HepG2 (cell line): ENCODE measurements at regions not wholly inside any gene's neighbourhood (a gene's known extent, or its start where the extent isn't known, plus 50 kb on each side); places are given as distances from the start of the nearest gene placed in this dataset.

Experiments used
- AKNA ChIP-seq: sonication (generic); formaldehyde crosslinking; IDR thresholded peaks from 2 replicates; pipeline ENCODE4 v1.4.0; 2020; ENCODE audit warnings: missing genetic modification reagents, borderline replicate concordance
- CEBPG ChIP-seq: IDR thresholded peaks from 2 replicates; pipeline ENCODE4 v1.6.1; 2016
- FOXP1 ChIP-seq, 2 experiments: fragments of 450-650 bp in 1 of 2; IDR thresholded peaks; 2 replicates each; pipeline ENCODE4 v1.6.1; 2017 to 2018; ENCODE audit warnings: antibody characterized with exemption in 1 of 2
- MBNL3 ChIP-seq: fragments of 250-450 bp; sonication (Bioruptor Pico); conservative IDR thresholded peaks from 2 replicates; pipeline ENCODE4 v1.8.0; 2022; ENCODE audit warnings: mild to moderate bottlenecking, inconsistent platforms
- PHF20 ChIP-seq: sonication (generic); formaldehyde crosslinking; IDR thresholded peaks from 2 replicates; pipeline ENCODE4 v1.5.0; 2020; ENCODE audit warnings: mild to moderate bottlenecking, missing genetic modification reagents
- RXRA ChIP-seq: sonication (generic); formaldehyde crosslinking; IDR thresholded peaks from 2 replicates; pipeline ENCODE4 v1.5.1; 2020; ENCODE audit warnings: missing genetic modification reagents
- SATB2 ChIP-seq: sonication (generic); formaldehyde crosslinking; IDR thresholded peaks from 2 replicates; pipeline ENCODE4 v1.5.0; 2020; ENCODE audit warnings: missing genetic modification reagents
- SOX5 ChIP-seq: IDR thresholded peaks from 2 replicates; pipeline ENCODE4 v1.6.1; 2016; ENCODE audit warnings: borderline replicate concordance
- ZBTB38 ChIP-seq: sonication (generic); formaldehyde crosslinking; IDR thresholded peaks from 2 replicates; pipeline ENCODE4 v1.5.1; 2020; ENCODE audit warnings: mild to moderate bottlenecking, missing genetic modification reagents
- ZBTB39 ChIP-seq: sonication (generic); formaldehyde crosslinking; IDR thresholded peaks from 2 replicates; pipeline ENCODE4 v1.5.0; 2020; ENCODE audit warnings: missing genetic modification reagents
- ZFP41 ChIP-seq: sonication (generic); formaldehyde crosslinking; IDR thresholded peaks from 2 replicates; pipeline ENCODE4 v1.4.0; 2020; ENCODE audit warnings: mild to moderate bottlenecking, missing genetic modification reagents, borderline replicate concordance
- ZNF24 ChIP-seq: fragments of 450-650 bp; IDR thresholded peaks from 2 replicates; pipeline ENCODE4 v1.6.1; 2017; ENCODE audit warnings: antibody characterized with exemption, mild to moderate bottlenecking
- ZNF329 ChIP-seq: sonication (generic); formaldehyde crosslinking; IDR thresholded peaks from 2 replicates; pipeline ENCODE4 v1.9.0; 2021; ENCODE audit warnings: low read depth, mild to moderate bottlenecking, missing genetic modification reagents
- ZNF644 ChIP-seq: IDR thresholded peaks from 2 replicates; pipeline ENCODE4 v1.6.1; 2016; ENCODE audit warnings: low read depth
- ZNF670 ChIP-seq: sonication (generic); formaldehyde crosslinking; IDR thresholded peaks from 2 replicates; pipeline ENCODE4 v1.8.0; 2022; ENCODE audit warnings: mild to moderate bottlenecking, missing genetic modification reagents, borderline replicate concordance

GRCh38 chr2:164182116-164182627, 439.1 kb downstream of the GRB14 start (continued):
- TF ChIP-seq ZNF670 (CRISPR knock-in tag) (no peak), CEBPG (CRISPR knock-in tag) (no peak), SOX5 (no peak), ZFP41 (no peak), FOXP1 (IDR thresholded peaks at IDR 0.05) (no peak), FOXP1 (CRISPR knock-in tag; IDR thresholded peaks at IDR 0.05) (no peak), RXRA (CRISPR knock-in tag) (no peak), PHF20 (CRISPR knock-in tag) (no peak), MBNL3 (CRISPR knock-in tag) (no peak), ZNF24 (no peak), AKNA (CRISPR knock-in tag) (no peak), SATB2 (CRISPR knock-in tag) (no peak), ZNF329 (CRISPR knock-in tag) (no peak), ZNF644 (CRISPR knock-in tag) (no peak), ZBTB38 (CRISPR knock-in tag) (no peak), ZBTB39 (CRISPR knock-in tag) (no peak)
